ENCODE measurements at regions not wholly inside any gene's neighbourhood (a gene's known extent, or its start where the extent isn't known, plus 50 kb on each side); places are given as distances from the start of the nearest gene placed in this dataset.

GRCh38 chr11:10360835-10361234 is 56.0 kb downstream of the ADM start:
- no peak for TF ChIP-seq CTCF (IDR thresholded peaks at IDR 0.05)
- no peak for TF ChIP-seq POLR2A (IDR thresholded peaks at IDR 0.05)
